ENCODE measurements at regions not wholly inside any gene's neighbourhood (a gene's known extent, or its start where the extent isn't known, plus 50 kb on each side); places are given as distances from the start of the nearest gene placed in this dataset.
A peak's percentile ranks its signal among the peaks of the same experiment; 100 is the strongest.

- Histone ChIP-seq H3K4me3 (no peak overlapping the region), H3K27ac (no peak overlapping the region), H3K9me3 (no peaks in the 10 kb centered on the region), H3K36me3 (replicated peaks in 1 of 2; ENCODE audit: insufficient read depth in 1 of 2, low read depth in 2 of 2) (no peaks in the 10 kb centered on the region), H3K4me1 (no peaks in the 10 kb centered on the region), H3K27me3 (no peaks in the 10 kb centered on the region)
- intact Hi-C loops (cut with DNase I) = no loop called here
- ATAC-seq (no peak), DNase-seq (peak in 2 of 4 donors; percentile 9 to 14)
- TF ChIP-seq POLR2A (IDR thresholded peaks at IDR 0.05) (no peak), CTCF (IDR thresholded peaks at IDR 0.05) (peak in 4 of 7 experiments; percentile 19 to 27 (median 21))
- WGBS, 2 donors = 6 to 17% methylated on average over 4 of the region's 4 CpGs
These were observed 1109.7 kb downstream of the SOCS6 start for GRCh38 chr18:71398531-71398930.

- intact Hi-C loops (cut with DNase I) = no loop called here
- no peak for ATAC-seq
- H3K36me3 ChIP-seq (replicated peaks in 1 of 2; ENCODE audit: insufficient read depth in 1 of 2, low read depth in 2 of 2) = no peaks in the 10 kb centered on the region
- no peak for TF ChIP-seq POLR2A (IDR thresholded peaks at IDR 0.05)
- WGBS, 2 donors = 69 to 74% methylated on average over 3 of the region's 3 CpGs
- H3K27me3 ChIP-seq = no peaks in the 10 kb centered on the region
- DNase-seq = no peak
- no peaks in the 10 kb centered on the region for H3K9me3 ChIP-seq
- no peaks in the 10 kb centered on the region for H3K4me1 ChIP-seq
- H3K27ac ChIP-seq = no peak overlapping the region
- H3K4me3 ChIP-seq = no peak overlapping the region
These were observed 1099.3 kb downstream of the SOCS6 start for GRCh38 chr18:71388148-71388547.

GRCh38 chr18:71374294-71375000 lies 1085.6 kb downstream of the SOCS6 start:
- Histone ChIP-seq H3K4me1 (no peaks in the 10 kb centered on the region), H3K9me3 (no peaks in the 10 kb centered on the region), H3K36me3 (replicated peaks in 1 of 2; ENCODE audit: insufficient read depth in 1 of 2, low read depth in 2 of 2) (no peaks in the 10 kb centered on the region), H3K27ac (no peak overlapping the region), H3K4me3 (no peak overlapping the region), H3K27me3 (no peaks in the 10 kb centered on the region)
- intact Hi-C loops (cut with DNase I) = no loop called here
- ATAC-seq (no peak), DNase-seq (no peak)
- TF ChIP-seq POLR2A (IDR thresholded peaks at IDR 0.05) (no peak), CTCF (IDR thresholded peaks at IDR 0.05) (no peak)
- WGBS, 2 donors = 43 to 52% methylated on average over 5 of the region's 5 CpGs

GRCh38 chr18:71371951-71372605 lies 1083.2 kb downstream of the SOCS6 start:
- H3K27ac ChIP-seq = no peak overlapping the region
- TF ChIP-seq CTCF (IDR thresholded peaks at IDR 0.05) (no peak), POLR2A (IDR thresholded peaks at IDR 0.05) (no peak)
- no peaks in the 10 kb centered on the region for H3K4me1 ChIP-seq
- no peaks in the 10 kb centered on the region for H3K36me3 ChIP-seq (replicated peaks in 1 of 2; ENCODE audit: insufficient read depth in 1 of 2, low read depth in 2 of 2)
- intact Hi-C loops (cut with DNase I) = no loop called here
- H3K9me3 ChIP-seq = no peaks in the 10 kb centered on the region
- DNase-seq = no peak
- no peaks in the 10 kb centered on the region for H3K27me3 ChIP-seq
- WGBS, 2 donors = 29 to 43% methylated on average over 2 of the region's 2 CpGs
- no peak for ATAC-seq
- no peak overlapping the region for H3K4me3 ChIP-seq

GRCh38 chr18:71370671-71371445 lies 1082.0 kb downstream of the SOCS6 start:
- Histone ChIP-seq H3K4me1 (no peaks in the 10 kb centered on the region), H3K36me3 (replicated peaks in 1 of 2; ENCODE audit: insufficient read depth in 1 of 2, low read depth in 2 of 2) (no peaks in the 10 kb centered on the region), H3K27me3 (no peaks in the 10 kb centered on the region), H3K4me3 (no peak overlapping the region), H3K27ac (no peak overlapping the region), H3K9me3 (no peaks in the 10 kb centered on the region)
- ATAC-seq = no peak
- intact Hi-C loops (cut with DNase I) = no loop called here
- no peak for TF ChIP-seq POLR2A (IDR thresholded peaks at IDR 0.05)
- no peak for TF ChIP-seq CTCF (IDR thresholded peaks at IDR 0.05)
- DNase-seq = no peak
- WGBS, 2 donors = 54 to 72% methylated on average over 7 of the region's 7 CpGs
